ENCODE measurements at regions not wholly inside any gene's neighbourhood (a gene's known extent, or its start where the extent isn't known, plus 50 kb on each side); places are given as distances from the start of the nearest gene placed in this dataset.

DNA sequence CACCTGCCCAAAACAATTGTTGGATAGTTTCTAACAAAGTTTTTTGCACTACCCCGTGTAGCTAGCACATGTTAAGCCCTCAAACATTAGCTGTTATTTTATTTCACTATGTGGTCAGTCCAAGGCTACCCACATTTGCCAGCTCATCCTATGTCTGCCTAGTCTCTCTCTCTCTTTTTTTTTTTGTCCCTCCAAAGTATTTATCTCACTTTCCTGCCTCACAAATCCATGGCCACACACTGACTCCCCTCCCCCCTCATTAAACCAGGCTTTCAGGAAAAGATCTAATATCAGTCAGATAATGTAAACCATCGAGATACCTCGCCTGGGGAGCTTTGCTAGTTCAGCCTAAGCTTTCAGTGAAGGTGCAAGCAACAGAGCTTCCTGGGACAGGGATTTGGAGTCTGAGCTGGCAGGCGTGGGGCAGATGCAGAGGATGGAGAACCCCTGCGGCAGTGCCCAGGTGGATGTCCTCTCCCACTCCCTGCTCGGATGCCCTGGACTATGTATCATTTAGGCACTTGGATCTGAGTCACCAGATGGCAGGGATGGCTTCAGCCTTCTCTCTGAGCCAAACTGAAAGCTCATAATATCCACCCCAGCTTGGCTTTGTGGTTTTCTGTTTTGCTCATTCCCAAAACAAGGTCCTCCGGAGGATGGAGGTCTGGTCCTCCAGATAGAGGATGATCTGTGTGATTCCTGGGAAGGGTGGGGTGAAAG is 73.7 kb upstream of the FOXF1 start:
- H3K4me3 ChIP-seq (ENCODE audit: low read depth, low read length) = no peak overlapping the region
- TF ChIP-seq CTCF (IDR thresholded peaks at IDR 0.05; ENCODE audit: insufficient read depth, low read length) = no peak
- DNase-seq (ENCODE audit: low read depth) = no peak

GRCh38 chr16:86437348-86437747 is 73.0 kb upstream of the FOXF1 start:
- DNase-seq (ENCODE audit: low read depth) = no peak
- TF ChIP-seq CTCF (IDR thresholded peaks at IDR 0.05; ENCODE audit: insufficient read depth, low read length) = no peak
- H3K4me3 ChIP-seq (ENCODE audit: low read depth, low read length) = no peak overlapping the region

GRCh38 chr16:86442703-86443102 is 67.6 kb upstream of the FOXF1 start:
- no peak overlapping the region for H3K4me3 ChIP-seq (ENCODE audit: low read depth, low read length)
- DNase-seq (ENCODE audit: low read depth) = no peak
- TF ChIP-seq CTCF (IDR thresholded peaks at IDR 0.05; ENCODE audit: insufficient read depth, low read length) = no peak

- TF ChIP-seq CTCF (IDR thresholded peaks at IDR 0.05; ENCODE audit: insufficient read depth, low read length) = no peak
- DNase-seq (ENCODE audit: low read depth) = no peak
- no peak overlapping the region for H3K4me3 ChIP-seq (ENCODE audit: low read depth, low read length)
These were observed 66.7 kb upstream of the FOXF1 start for GRCh38 chr16:86443508-86444147.

DNA sequence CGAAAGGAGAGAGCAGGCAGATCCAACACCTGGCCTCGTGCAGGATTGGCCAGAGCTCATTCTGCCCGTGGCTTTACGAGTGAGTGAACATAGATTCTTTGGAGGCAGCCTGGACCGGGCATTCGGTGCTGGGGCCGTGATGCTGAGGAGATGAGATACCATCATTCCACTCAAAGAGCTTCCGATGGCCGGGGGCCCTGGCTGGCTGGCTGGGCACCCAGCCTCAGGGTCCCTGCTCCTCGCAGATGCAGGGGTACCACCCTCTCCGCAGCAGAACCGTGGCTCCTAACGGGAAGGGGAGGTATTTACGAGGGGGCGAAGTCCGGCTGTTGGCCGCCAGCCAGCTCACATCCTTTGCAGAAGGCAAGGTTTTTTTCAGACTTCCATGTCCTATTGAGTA is 66.1 kb upstream of the FOXF1 start:
- H3K4me3 ChIP-seq (ENCODE audit: low read depth, low read length) = no peak overlapping the region
- no peak for TF ChIP-seq CTCF (IDR thresholded peaks at IDR 0.05; ENCODE audit: insufficient read depth, low read length)
- DNase-seq (ENCODE audit: low read depth) = no peak

DNA sequence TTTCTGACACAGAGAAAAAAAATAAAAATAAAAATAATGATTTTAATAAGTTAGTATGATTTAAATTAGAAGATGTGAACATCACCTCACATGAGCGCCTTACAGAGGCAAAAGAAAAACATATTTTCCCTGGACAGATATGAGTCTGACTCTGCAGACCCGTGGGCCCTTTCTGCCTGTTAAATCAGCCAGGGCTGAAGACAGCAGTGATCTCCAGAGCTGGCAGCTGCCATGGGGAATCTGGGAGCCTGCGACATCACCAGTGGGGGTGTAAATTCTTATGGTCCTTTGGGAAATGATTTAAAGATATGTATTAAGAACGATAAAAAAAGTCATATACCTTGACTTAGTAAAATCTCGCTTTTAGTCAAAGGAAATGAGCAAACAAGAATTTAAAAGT is 65.7 kb upstream of the FOXF1 start:
- H3K4me3 ChIP-seq (ENCODE audit: low read depth, low read length) = no peak overlapping the region
- TF ChIP-seq CTCF (IDR thresholded peaks at IDR 0.05; ENCODE audit: insufficient read depth, low read length) = no peak

More for the DNA sequence above, 65.7 kb upstream of the FOXF1 start:
- no peak for DNase-seq (ENCODE audit: low read depth)

Data from fibroblast of the aortic adventitia (primary cell).